ENCODE measurements at regions not wholly inside any gene's neighbourhood (a gene's known extent, or its start where the extent isn't known, plus 50 kb on each side); places are given as distances from the start of the nearest gene placed in this dataset.

DNA sequence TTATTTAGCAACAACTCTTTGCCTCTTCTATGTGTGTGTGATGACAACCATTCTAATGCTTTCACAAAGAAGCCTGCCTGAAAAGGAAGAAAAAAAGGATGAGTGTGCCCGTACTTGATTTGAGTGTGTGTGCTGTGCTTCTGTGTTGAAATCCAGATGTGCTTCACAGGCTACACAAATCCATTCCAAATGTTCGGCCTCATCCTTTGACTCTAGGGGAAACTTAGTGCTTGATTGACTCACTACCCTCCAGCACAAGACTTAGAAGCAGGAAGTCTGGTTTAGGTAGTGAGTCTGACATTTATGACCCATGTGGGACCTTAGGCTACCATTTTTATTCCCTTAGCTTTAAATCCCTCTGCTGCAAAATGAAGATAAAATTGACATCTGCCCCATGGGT, 108.8 kb upstream of the PLAAT1 start:
- Histone ChIP-seq H3K9me3 (ENCODE audit: insufficient read depth in 2 of 2, low read depth in 1 of 2, low read length in 1 of 2) (no peaks in the 10 kb centered on the region), H4K5ac (ENCODE audit: insufficient read length, low read depth, low read length) (no peak overlapping the region), H3K4ac (replicated peaks; ENCODE audit: insufficient read length, low read depth, low read length) (no peak overlapping the region), H3K14ac (ENCODE audit: insufficient read length) (no peak overlapping the region), H2BK12ac (ENCODE audit: low read depth, low read length) (no peak overlapping the region), H4K20me1 (replicated peaks in 1 of 2; ENCODE audit: control insufficient read depth in 1 of 2, insufficient read depth in 2 of 2, low read length in 2 of 2) (no peaks in the 10 kb centered on the region), H3K4me3 (ENCODE audit: extremely low read depth in 1 of 4, insufficient read depth in 2 of 4, low read depth in 3 of 4, low read length in 4 of 4) (no peak overlapping the region), H2BK120ac (replicated peaks; ENCODE audit: low read depth, low read length) (no peak overlapping the region), H3K56ac (replicated peaks; ENCODE audit: insufficient read length, low read depth, low read length) (no peak overlapping the region), H4K91ac (replicated peaks; ENCODE audit: insufficient read length, low read length) (no peak overlapping the region), H2BK20ac (ENCODE audit: low read length) (no peak overlapping the region), H3K27ac (ENCODE audit: low read depth, low read length) (no peak overlapping the region), H2AFZ (ENCODE audit: low read length) (no peak overlapping the region), H3K23ac (ENCODE audit: insufficient read length) (no peak overlapping the region), H3K36me3 (ENCODE audit: control insufficient read depth in 2 of 4, insufficient read depth in 4 of 4, low read length in 3 of 4) (no peaks in the 10 kb centered on the region), H2BK15ac (ENCODE audit: low read length) (no peak overlapping the region), H3K79me1 (ENCODE audit: low read depth, low read length) (no peaks in the 10 kb centered on the region), H2BK5ac (ENCODE audit: low read depth, low read length) (no peak overlapping the region), H2AK5ac (ENCODE audit: low read depth, low read length) (no peak overlapping the region), H3K4me2 (ENCODE audit: insufficient read depth in 1 of 2, low read depth in 2 of 2, low read length in 2 of 2) (no peak overlapping the region), H3K27me3 (replicated peaks in 1 of 4; ENCODE audit: control insufficient read depth in 3 of 4, extremely low read depth in 1 of 4, insufficient read depth in 3 of 4, low read length in 3 of 4) (no peaks in the 10 kb centered on the region), H3K23me2 (ENCODE audit: low read depth, low read length) (no peaks in the 10 kb centered on the region), H3K4me1 (replicated peaks in 1 of 4; ENCODE audit: control insufficient read depth in 3 of 4, insufficient read depth in 4 of 4, low read length in 3 of 4) (peaks cover 0 to 6% (median 0%) of the 10 kb centered on the region in 4 experiments; a peak in 1 of 7 replicates), H4K8ac (ENCODE audit: extremely low read depth, insufficient read depth, low read length) (no peak overlapping the region), H3K9ac (replicated peaks in 1 of 4; ENCODE audit: extremely low read depth in 1 of 4, low read depth in 3 of 4, low read length in 3 of 4) (no peak overlapping the region), H3K79me2 (ENCODE audit: control insufficient read depth in 1 of 2, insufficient read depth in 2 of 2, low read length in 2 of 2) (no peaks in the 10 kb centered on the region), H3K18ac (ENCODE audit: extremely low read depth, low read length) (no peak overlapping the region)
- FAIRE-seq (no peak), DNase-seq (ENCODE audit: low read depth in 1 of 2, low spot score in 2 of 2) (no peak)
- ChIA-PET POLR2A (ENCODE audit: partially characterized antibody) (no interaction called here), CTCF (ENCODE audit: partially characterized antibody) (no interaction called here)
- 78% methylated on average over 2 of the region's 2 CpGs; no CpG with 5 or more reads in 1 of the 2 experiments for WGBS, 2 experiments (ENCODE audit: extremely low coverage in 1 of 2, insufficient coverage in 1 of 2, insufficient read length in 1 of 2, insufficient replicate concordance in 2 of 2, low coverage in 1 of 2, low lambda C conversion rate in 2 of 2, missing lambda C conversion rate in 1 of 2)
- TF ChIP-seq POU5F1 (IDR thresholded peaks at IDR 0.05; ENCODE audit: low read depth, low read length) (no peak), RFX5 (IDR thresholded peaks at IDR 0.05; ENCODE audit: borderline replicate concordance, low read depth, low read length) (no peak), SRF (IDR thresholded peaks at IDR 0.05; ENCODE audit: low read depth, low read length) (no peak), BACH1 (IDR thresholded peaks at IDR 0.05; ENCODE audit: low read length) (no peak), CHD2 (IDR thresholded peaks at IDR 0.05; ENCODE audit: low read length) (no peak), KDM1A (IDR thresholded peaks at IDR 0.05; ENCODE audit: borderline replicate concordance, low read length) (no peak), RAD21 (IDR thresholded peaks at IDR 0.05 in 1 of 2, conservative IDR thresholded peaks at IDR 0.05 in 1 of 2; ENCODE audit: low read depth in 2 of 2, low read length in 2 of 2) (no peak), BCL11A (IDR thresholded peaks at IDR 0.05; ENCODE audit: low read depth in 2 of 2, low read length in 2 of 2) (no peak), PHF8 (conservative IDR thresholded peaks at IDR 0.05; ENCODE audit: low read depth, low read length) (no peak), ATF3 (IDR thresholded peaks at IDR 0.05; ENCODE audit: insufficient read depth, low read depth, low read length) (no peak), POLR2A (IDR thresholded peaks at IDR 0.05; ENCODE audit: control extremely low read depth in 1 of 2, low read depth in 2 of 2, low read length in 2 of 2) (no peak), EP300 (IDR thresholded peaks at IDR 0.05; ENCODE audit: borderline replicate concordance in 1 of 2, low read depth in 2 of 2, low read length in 2 of 2) (no peak)
